Muscle layer of duodenum (tissue), 2 donors: ENCODE measurements at regions not wholly inside any gene's neighbourhood (a gene's known extent, or its start where the extent isn't known, plus 50 kb on each side); places are given as distances from the start of the nearest gene placed in this dataset.

Experiments
- H3K27ac ChIP-seq: one replicate; pipeline ENCODE4 v1.7.0; 2013; ENCODE audit warnings: mild to moderate bottlenecking, low read length
- H3K27me3 ChIP-seq: one replicate; pipeline ENCODE4 v1.7.0; 2013; ENCODE audit warnings: low read depth, mild to moderate bottlenecking, control low read depth, low read length
- H3K36me3 ChIP-seq, 2 donors: one replicate each; pipeline ENCODE4 v1.7.0; 2013; ENCODE audit warnings: low read length in 2 of 2, control low read depth in 1 of 2, mild to moderate bottlenecking in 1 of 2; ENCODE audit not compliant: insufficient read depth in 2 of 2, control insufficient read depth in 1 of 2
- H3K4me1 ChIP-seq, 2 donors: one replicate each; pipeline ENCODE4 v1.7.0; 2013; ENCODE audit warnings: low read length in 2 of 2, mild to moderate bottlenecking in 2 of 2, control low read depth in 1 of 2, moderate library complexity in 1 of 2; ENCODE audit not compliant: insufficient read depth in 2 of 2, control insufficient read depth in 1 of 2
- H3K4me3 ChIP-seq, 2 donors: one replicate each; pipeline ENCODE4 v1.7.0; 2013; ENCODE audit warnings: low read length in 2 of 2, low read depth in 1 of 2, mild to moderate bottlenecking in 1 of 2
- H3K9me3 ChIP-seq, 2 donors: one replicate each; pipeline ENCODE4 v1.7.0; 2013; ENCODE audit warnings: low read length in 2 of 2, control low read depth in 1 of 2, mild to moderate bottlenecking in 1 of 2; ENCODE audit not compliant: control insufficient read depth in 1 of 2
- donor health status: healthy.

- Histone ChIP-seq H3K9me3 (no peaks in the 10 kb centered on the region), H3K4me1 (no peaks in the 10 kb centered on the region), H3K36me3 (no peaks in the 10 kb centered on the region), H3K27ac (no peak overlapping the region), H3K4me3 (no peak overlapping the region), H3K27me3 (no peaks in the 10 kb centered on the region)
These were observed 79.0 kb upstream of the ZNF507 start for GRCh38 chr19:32266460-32266859.

- Histone ChIP-seq H3K36me3 (no peaks in the 10 kb centered on the region), H3K4me3 (no peak overlapping the region), H3K9me3 (no peaks in the 10 kb centered on the region), H3K4me1 (no peaks in the 10 kb centered on the region), H3K27ac (no peak overlapping the region), H3K27me3 (no peaks in the 10 kb centered on the region)
These were observed 77.0 kb upstream of the ZNF507 start for GRCh38 chr19:32268381-32268780.

- Histone ChIP-seq H3K9me3 (peaks cover 0 to 3% of the 10 kb centered on the region in 2 donors), H3K4me3 (no peak overlapping the region), H3K36me3 (no peaks in the 10 kb centered on the region), H3K4me1 (no peaks in the 10 kb centered on the region), H3K27me3 (no peaks in the 10 kb centered on the region), H3K27ac (no peak overlapping the region)
These were observed 75.6 kb upstream of the ZNF507 start for GRCh38 chr19:32269831-32270230.

- H3K27me3 ChIP-seq = no peaks in the 10 kb centered on the region
- H3K36me3 ChIP-seq = no peaks in the 10 kb centered on the region
- H3K4me1 ChIP-seq = no peaks in the 10 kb centered on the region
- no peak overlapping the region for H3K27ac ChIP-seq
- H3K4me3 ChIP-seq = no peak overlapping the region
- H3K9me3 ChIP-seq = peaks cover 0 to 3% of the 10 kb centered on the region in 2 donors
These were observed 71.9 kb upstream of the ZNF507 start for GRCh38 chr19:32273483-32273882.

DNA sequence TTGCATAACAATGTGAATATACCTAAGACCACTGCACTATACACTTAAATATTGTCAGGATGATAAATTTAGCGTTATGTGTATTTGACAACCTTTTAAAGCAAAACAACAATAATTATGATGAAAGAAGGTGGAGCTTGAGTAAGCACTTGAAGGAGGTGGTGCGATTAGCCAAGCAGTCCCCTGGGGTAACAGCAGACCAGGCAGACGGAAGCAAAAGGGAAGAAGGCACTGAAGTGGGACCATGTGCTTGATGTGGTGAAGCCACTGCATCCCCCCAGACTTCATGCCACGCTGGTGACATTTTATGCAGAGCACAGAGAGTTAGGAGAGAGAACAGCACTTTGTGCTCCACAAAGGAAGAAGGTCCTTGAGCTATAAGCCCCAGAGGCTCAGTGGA, 58.3 kb upstream of the ZNF507 start:
- H3K36me3 ChIP-seq = no peaks in the 10 kb centered on the region
- H3K4me1 ChIP-seq = peaks cover 0 to 11% of the 10 kb centered on the region in 2 donors
- no peak overlapping the region for H3K4me3 ChIP-seq
- H3K27ac ChIP-seq = no peak overlapping the region
- H3K9me3 ChIP-seq = no peaks in the 10 kb centered on the region
- H3K27me3 ChIP-seq = peaks cover 4% of the 10 kb centered on the region

- peaks cover 0 to 11% of the 10 kb centered on the region in 2 donors for H3K4me1 ChIP-seq
- no peaks in the 10 kb centered on the region for H3K36me3 ChIP-seq
- no peaks in the 10 kb centered on the region for H3K9me3 ChIP-seq
- H3K4me3 ChIP-seq = peak overlapping the region; percentile 26 to 42
- no peak overlapping the region for H3K27ac ChIP-seq
- H3K27me3 ChIP-seq = peaks cover 4% of the 10 kb centered on the region
These were observed 57.6 kb upstream of the ZNF507 start for GRCh38 chr19:32287811-32288227.

DNA sequence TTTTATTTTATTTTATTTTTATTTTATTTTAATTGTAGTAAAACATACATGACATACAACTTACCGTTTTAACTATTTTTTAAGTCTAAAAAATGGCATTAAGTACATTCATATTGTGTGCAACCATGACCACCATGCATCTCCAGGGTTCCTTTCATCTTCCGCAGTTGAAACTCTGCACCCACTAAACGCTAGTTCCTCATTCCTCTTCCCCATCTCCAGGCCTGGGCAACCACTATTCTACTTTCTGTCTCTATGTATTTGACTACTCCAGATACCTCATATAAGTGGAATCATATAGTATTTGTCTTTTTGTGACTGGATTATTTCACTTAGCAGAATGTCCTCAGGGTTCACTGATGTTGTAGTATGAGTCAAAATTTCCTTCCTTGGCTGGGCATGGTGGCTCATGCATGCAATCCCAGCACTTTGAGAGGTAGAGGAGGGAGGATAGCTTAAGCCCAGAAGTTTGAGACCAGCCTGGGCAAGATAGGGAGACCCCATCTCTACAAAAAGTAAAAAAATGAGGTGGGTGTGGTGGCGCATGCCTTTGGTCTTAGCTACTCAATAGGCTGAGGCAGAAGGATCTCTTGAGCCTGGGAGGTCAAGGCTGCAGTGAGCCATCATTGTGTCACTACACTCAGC, 55.7 kb upstream of the ZNF507 start:
- Histone ChIP-seq H3K9me3 (no peaks in the 10 kb centered on the region), H3K27me3 (peaks cover 4% of the 10 kb centered on the region), H3K4me3 (no peak overlapping the region), H3K4me1 (peaks cover 0 to 11% of the 10 kb centered on the region in 2 donors), H3K36me3 (no peaks in the 10 kb centered on the region), H3K27ac (no peak overlapping the region)

GRCh38 chr19:32291876-32292275, 53.5 kb upstream of the ZNF507 start:
- Histone ChIP-seq H3K27me3 (peaks cover 3% of the 10 kb centered on the region), H3K36me3 (no peaks in the 10 kb centered on the region), H3K27ac (no peak overlapping the region), H3K4me1 (peaks cover 0 to 11% of the 10 kb centered on the region in 2 donors), H3K9me3 (no peaks in the 10 kb centered on the region), H3K4me3 (no peak overlapping the region)

GRCh38 chr19:32294871-32295438, 50.5 kb upstream of the ZNF507 start:
- H3K27me3 ChIP-seq = no peaks in the 10 kb centered on the region
- peaks cover 0 to 2% of the 10 kb centered on the region in 2 donors for H3K9me3 ChIP-seq
- no peak overlapping the region for H3K4me3 ChIP-seq
- H3K4me1 ChIP-seq = no peaks in the 10 kb centered on the region
- no peaks in the 10 kb centered on the region for H3K36me3 ChIP-seq
- H3K27ac ChIP-seq = no peak overlapping the region
